Skin of body (tissue), 1 donor: ENCODE measurements at regions not wholly inside any gene's neighbourhood (a gene's known extent, or its start where the extent isn't known, plus 50 kb on each side); places are given as distances from the start of the nearest gene placed in this dataset.

Experiments used
- DNase-seq: peaks from one replicate; lab custom pipeline; 2025; lab: John Stamatoyannopoulos, UW

GRCh38 chr1:181142096-181142958 is 53.8 kb downstream of the IER5 start:
- peak; percentile 90 for DNase-seq

GRCh38 chr1:181143102-181143859 is 54.8 kb downstream of the IER5 start:
- DNase-seq = no peak

- no peak for DNase-seq
Observed at GRCh38 chr1:181144238-181144637, 55.7 kb downstream of the IER5 start.

DNA sequence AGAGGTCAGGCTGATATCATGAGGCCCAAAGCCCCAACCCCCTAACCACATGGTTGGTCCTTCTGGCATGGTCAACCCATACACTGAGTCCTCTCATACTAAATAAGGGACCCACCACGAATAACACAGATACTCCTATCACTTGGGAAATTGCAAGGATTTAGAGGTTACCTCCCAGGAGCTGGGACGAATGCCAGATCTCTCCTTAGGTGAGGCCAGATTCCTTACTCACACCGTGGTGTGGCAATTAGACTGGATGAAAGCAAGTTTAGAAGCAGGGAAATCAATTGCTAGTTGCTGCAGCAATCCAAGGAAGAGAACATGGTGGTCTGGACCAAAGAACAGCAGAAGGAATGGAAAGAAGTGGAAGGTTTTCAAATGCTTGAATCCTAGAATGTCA is 60.1 kb downstream of the IER5 start:
- no peak for DNase-seq

- no peak for DNase-seq
Observed at GRCh38 chr1:181149326-181150125, 61.0 kb downstream of the IER5 start.

- no peak for DNase-seq
Observed at GRCh38 chr1:181150273-181150672, 61.8 kb downstream of the IER5 start.

DNA sequence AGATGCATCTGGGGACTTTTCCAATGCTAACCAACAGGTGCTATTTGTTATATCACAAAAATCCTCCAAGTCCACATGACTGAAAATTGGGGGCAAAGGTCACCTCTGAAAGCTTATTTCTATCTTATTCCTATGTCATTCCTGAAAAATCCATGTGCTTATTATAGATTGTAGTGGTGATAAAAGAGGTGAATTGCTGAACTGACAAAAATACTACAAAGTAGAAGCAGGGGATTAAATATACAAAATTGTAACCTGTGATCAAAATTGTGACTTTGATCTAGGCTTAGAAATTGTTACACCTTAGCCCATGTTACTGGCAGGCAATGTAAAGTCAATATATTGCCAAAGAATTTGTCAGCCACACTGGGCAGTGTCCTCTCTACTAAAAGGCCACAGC is 62.3 kb downstream of the IER5 start:
- no peak for DNase-seq

GRCh38 chr1:181151378-181152326 is 63.2 kb downstream of the IER5 start:
- no peak for DNase-seq

- peak; percentile 82 for DNase-seq
Observed at GRCh38 chr1:181152892-181153633, 64.6 kb downstream of the IER5 start.

GRCh38 chr1:181153634-181153961 is 65.1 kb downstream of the IER5 start:
- DNase-seq = no peak

DNA sequence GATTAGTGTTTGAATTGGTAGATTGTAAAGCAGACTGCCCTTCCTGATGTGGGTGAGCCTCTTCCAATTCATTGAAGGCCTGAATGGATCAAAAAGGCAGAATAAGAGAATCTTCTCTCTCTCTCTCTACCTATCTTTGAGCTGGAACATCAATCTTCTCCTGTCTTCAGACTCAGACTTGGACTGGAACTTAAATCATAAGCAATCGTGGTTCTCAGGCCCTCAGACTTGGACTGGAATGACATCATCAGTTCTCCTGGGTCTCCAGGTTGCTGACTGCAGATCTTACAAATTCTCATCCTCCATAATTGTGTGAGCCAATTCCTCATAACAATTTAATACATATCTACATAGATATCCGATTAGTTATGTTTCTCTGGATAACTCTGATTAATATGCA is 66.8 kb downstream of the IER5 start:
- DNase-seq = no peak

DNA sequence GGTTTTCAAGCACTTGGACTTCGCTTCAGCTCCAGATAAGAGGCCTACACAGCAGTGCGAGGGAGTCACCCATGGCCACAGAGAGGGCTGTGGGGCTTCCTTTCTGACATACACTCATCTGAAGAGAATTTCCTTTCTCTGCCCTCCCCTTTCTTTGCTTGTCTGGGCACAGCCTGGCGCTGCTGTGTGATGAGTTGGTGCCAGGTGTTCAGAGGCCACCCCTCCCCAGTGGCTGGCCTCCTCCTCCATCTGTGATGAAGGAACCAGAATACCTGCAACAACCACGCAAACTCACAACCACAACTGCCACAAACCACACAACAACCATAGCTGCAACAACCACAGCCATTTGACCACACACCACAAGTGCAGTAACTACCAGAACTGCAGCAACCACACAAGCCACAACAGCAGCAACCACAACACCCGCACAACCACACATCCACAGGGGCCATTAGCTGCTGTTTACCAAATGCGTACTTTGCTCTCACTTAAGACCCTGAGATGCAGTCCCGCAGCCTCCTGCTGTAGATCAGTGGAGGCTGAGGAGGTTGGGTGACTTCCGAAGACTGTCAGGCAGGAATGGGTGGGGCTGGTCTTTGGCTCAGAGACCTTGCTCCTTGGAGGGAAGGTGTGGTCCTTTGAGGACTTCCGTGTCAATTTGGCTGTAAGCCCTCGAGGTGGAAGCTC is 71.1 kb downstream of the IER5 start:
- DNase-seq = no peak

DNA sequence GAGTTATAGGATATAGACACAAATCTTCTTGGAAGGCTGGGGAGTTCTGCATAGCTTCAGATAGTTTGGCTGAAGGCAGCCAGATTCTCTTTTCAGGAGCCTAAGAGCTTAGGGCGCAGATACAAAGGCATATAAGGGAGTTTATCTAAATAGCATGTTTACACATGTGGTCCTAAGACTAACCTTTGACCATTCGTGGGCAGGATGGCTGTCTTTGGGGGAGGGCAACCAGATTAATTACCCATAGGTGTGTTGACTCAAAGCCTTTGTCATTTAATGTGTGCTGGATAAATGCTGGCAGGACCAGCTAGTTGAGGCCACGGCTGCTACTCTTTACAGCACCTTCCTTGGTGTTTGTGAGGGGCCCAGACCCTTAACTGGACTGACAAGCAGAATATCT is 71.8 kb downstream of the IER5 start:
- no peak for DNase-seq

DNA sequence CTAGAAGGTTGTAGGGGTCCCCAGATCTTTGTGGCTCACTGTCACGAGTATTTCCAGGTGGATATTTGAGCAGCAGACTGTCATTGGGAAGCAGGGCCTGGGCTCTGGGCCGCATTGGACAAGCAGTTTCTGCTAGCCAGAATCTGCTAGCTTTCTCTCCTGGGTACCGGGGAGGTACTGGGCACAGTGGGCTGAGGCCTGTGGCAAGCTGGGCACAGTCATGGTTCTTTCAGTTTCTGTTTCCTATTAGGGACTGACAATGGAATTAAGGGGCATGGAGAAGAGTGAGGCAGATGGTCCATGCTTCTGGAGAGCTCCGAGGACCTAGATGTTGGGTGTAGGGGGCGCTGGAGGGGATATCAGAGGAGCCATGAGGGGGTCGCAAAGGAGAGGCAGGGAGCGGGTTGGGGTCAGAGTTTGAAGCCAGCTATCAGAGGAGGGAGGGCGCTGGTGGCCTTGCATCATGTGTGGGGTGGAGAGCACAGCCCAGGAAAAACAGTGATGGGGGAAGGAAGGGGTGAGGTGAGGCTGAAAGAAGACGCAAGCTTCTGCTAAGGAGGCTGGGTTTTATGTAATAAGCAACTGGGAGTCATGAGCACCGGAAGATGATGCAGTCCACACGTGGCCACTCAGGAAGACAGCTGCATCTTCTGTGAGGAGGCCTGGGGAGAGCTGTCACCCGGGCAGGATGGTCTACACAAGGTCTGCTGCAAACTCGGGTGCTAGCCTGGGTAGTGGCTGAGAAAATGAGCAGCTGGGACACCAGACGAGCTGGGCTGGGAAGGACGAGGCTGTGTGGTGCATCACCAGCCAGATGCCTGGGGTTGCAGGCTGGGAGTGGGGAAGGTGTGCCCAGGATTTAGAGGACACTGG is 72.7 kb downstream of the IER5 start:
- DNase-seq = no peak

GRCh38 chr1:181163662-181164061 is 75.2 kb downstream of the IER5 start:
- DNase-seq = no peak

DNA sequence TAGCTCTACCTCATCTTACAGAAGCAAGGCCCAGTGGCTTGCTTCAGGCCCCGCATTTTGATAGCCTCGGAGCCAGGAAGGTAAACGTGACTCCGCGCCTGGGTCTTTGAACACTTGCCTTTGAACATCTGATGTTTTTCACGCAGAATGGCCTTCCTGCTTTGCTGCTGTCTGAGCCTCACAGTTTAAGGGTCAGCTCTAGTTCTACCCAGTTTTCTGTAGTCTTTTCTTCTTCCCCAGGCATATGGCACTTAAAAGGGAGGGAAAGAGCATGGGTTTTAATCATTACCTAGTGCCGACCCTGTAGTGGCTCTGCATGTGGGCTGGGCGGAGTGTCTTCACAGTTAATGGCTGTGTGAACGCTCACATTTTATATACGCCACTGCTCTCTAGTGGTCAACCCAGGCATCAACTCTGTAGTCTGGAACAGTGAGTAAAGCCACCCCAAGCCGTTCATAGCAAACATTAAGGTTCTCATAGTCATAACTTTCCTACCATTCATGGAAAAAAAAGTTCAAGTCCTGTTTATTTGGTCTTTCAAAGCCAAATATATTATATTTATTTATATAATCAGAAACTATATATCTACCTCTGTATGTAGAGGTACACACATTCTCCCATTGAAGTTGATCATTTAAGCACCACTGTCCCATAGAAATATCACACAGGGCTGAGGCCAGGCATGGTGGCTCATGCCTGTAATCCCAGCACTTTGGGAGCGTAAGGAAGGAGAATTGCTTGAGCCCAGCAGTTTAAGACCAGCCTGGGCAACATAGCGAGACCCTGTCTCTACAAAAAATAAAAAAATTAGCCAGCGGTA is 78.1 kb downstream of the IER5 start:
- peak; percentile 61 for DNase-seq

- no peak for DNase-seq
Observed at GRCh38 chr1:181169281-181169865, 80.9 kb downstream of the IER5 start.
